ENCODE measurements at regions not wholly inside any gene's neighbourhood (a gene's known extent, or its start where the extent isn't known, plus 50 kb on each side); places are given as distances from the start of the nearest gene placed in this dataset.

GRCh38 chr1:100615686-100616085 is 77.7 kb downstream of the GPR88 start:
- TF ChIP-seq CTCF (conservative IDR thresholded peaks at IDR 0.05; ENCODE audit: low read depth, low read length): no peak
- no peak for TF ChIP-seq CHD1 (IDR thresholded peaks at IDR 0.05; ENCODE audit: low read depth, low read length)
- no peak for TF ChIP-seq MXI1 (IDR thresholded peaks at IDR 0.05; ENCODE audit: borderline replicate concordance, low read depth, low read length)
- TF ChIP-seq POLR2A (IDR thresholded peaks at IDR 0.05; ENCODE audit: low read depth, low read length): no peak
- no peak for TF ChIP-seq SMC3 (IDR thresholded peaks at IDR 0.05; ENCODE audit: low read depth, low read length)
